Activated CD4-positive, alpha-beta T cell treated with anti-CD3 and anti-CD28 coated beads for 4 hours (primary cell): ENCODE measurements at regions not wholly inside any gene's neighbourhood (a gene's known extent, or its start where the extent isn't known, plus 50 kb on each side); places are given as distances from the start of the nearest gene placed in this dataset.

ENCODE experiments used
- DNase-seq, 2 donors: peaks; one replicate each; pipeline ENCODE4 v3.0.0-alpha.2; 2020

- DNase-seq, result no peak
Observed at GRCh38 chr11:13105237-13105844, 96.2 kb downstream of the RASSF10 start.

- no peak for DNase-seq
Observed at GRCh38 chr11:13107544-13108044, 98.5 kb downstream of the RASSF10 start.

- DNase-seq, result no peak
Observed at GRCh38 chr11:13108416-13108815, 99.3 kb downstream of the RASSF10 start.

- DNase-seq, result no peak
Observed at GRCh38 chr11:13109616-13110015, 100.5 kb downstream of the RASSF10 start.

- DNase-seq, result no peak
Observed at GRCh38 chr11:13110145-13110544, 101.0 kb downstream of the RASSF10 start.

GRCh38 chr11:13110929-13111812 lies 102.1 kb downstream of the RASSF10 start:
- no peak for DNase-seq

- no peak for DNase-seq
Observed at GRCh38 chr11:13111813-13112130, 102.7 kb downstream of the RASSF10 start.

GRCh38 chr11:13114566-13115379 lies 105.7 kb downstream of the RASSF10 start:
- DNase-seq, result no peak

GRCh38 chr11:13115380-13115675 lies 106.2 kb downstream of the RASSF10 start:
- DNase-seq, result no peak

GRCh38 chr11:13116491-13116890 lies 107.4 kb downstream of the RASSF10 start:
- no peak for DNase-seq

GRCh38 chr11:13117344-13117743 lies 108.2 kb downstream of the RASSF10 start:
- DNase-seq, result no peak

GRCh38 chr11:13118194-13118593 lies 109.1 kb downstream of the RASSF10 start:
- no peak for DNase-seq

GRCh38 chr11:13118650-13119049 lies 109.5 kb downstream of the RASSF10 start:
- DNase-seq, result no peak

- no peak for DNase-seq
Observed at GRCh38 chr11:13119361-13119760, 110.2 kb downstream of the RASSF10 start.

GRCh38 chr11:13119941-13120520 lies 110.9 kb downstream of the RASSF10 start:
- no peak for DNase-seq

GRCh38 chr11:13120691-13121090 lies 111.6 kb downstream of the RASSF10 start:
- no peak for DNase-seq

- DNase-seq, result no peak
Observed at GRCh38 chr11:13126430-13126829, 117.3 kb downstream of the RASSF10 start.

GRCh38 chr11:13127161-13127560 lies 118.0 kb downstream of the RASSF10 start:
- DNase-seq, result no peak

- DNase-seq, result no peak
Observed at GRCh38 chr11:13128354-13128753, 119.2 kb downstream of the RASSF10 start.

GRCh38 chr11:13134066-13134465 lies 125.0 kb downstream of the RASSF10 start:
- DNase-seq, result no peak

- DNase-seq, result no peak
Observed at GRCh38 chr11:13134886-13135285, 125.8 kb downstream of the RASSF10 start.

GRCh38 chr11:13135385-13136271 lies 126.5 kb downstream of the RASSF10 start:
- no peak for DNase-seq
